ENCODE measurements at regions not wholly inside any gene's neighbourhood (a gene's known extent, or its start where the extent isn't known, plus 50 kb on each side); places are given as distances from the start of the nearest gene placed in this dataset.

DNA sequence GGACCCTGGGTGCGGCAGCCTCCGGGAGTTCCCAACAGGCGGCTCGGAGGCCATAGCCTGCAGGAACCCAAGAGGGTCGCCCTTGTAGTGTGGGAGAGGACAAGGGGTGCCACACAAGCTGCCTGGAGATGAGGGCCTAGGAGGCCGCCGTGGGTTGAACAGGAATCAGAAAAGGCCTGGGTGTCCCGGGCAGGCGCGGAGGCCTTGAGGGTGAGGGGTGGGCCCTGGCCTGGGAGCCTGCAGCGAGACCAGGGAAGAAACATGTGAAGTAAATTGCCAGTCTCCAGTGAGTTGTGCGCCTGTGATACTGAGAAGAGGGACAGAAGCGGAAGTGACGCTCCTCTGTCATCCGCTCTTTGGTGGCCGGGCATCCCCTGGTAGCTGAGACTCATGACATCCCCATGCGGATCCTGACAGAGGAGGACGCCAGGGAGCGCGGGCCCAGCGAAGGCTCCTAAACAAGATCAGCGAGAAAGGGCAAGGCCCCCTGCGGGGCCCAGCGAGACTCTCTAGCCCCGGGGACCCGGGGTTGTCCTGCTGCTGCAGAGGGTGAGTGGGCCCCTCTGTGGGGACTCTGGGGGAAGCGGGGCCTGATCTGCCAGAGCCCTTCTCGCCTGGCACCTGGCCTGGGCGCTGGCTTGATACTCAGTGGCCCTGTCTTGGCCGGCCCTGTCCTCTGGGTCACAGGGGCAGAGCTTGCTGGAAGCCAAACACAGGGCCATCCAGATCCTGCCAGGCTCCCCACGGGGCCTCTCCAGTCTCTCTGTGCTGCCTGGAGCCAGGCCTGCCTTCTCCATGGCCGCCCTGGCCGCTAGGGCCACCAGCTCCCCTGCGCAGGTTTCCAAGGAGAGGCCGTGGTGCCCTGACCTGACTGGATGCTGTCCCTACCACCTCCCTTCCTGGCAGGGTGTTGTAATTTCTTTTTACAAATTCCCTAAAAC is 788.4 kb downstream of the TLE4 start:
- H3K9me3 ChIP-seq (ENCODE audit: insufficient read depth, low read length), result no peaks in the 10 kb centered on the region
- no peaks in the 10 kb centered on the region for H3K79me2 ChIP-seq (ENCODE audit: insufficient read depth, low read length)
- no peaks in the 10 kb centered on the region for H3K9me2 ChIP-seq (replicated peaks; ENCODE audit: insufficient read depth, low read length)
- H3K4me2 ChIP-seq (ENCODE audit: low read depth, low read length, poor library complexity, severe bottlenecking), result no peak overlapping the region
- no peaks in the 10 kb centered on the region for H3F3A ChIP-seq (ENCODE audit: insufficient read depth)
- H3K27me3 ChIP-seq (ENCODE audit: low read length), result no peaks in the 10 kb centered on the region
- H3K27ac ChIP-seq (ENCODE audit: low read depth, low read length), result no peak overlapping the region
- H4K20me1 ChIP-seq (ENCODE audit: low read depth, low read length), result no peaks in the 10 kb centered on the region
- no peak overlapping the region for H3K4me3 ChIP-seq (ENCODE audit: insufficient read depth, low read length, poor library complexity, severe bottlenecking)
- no peaks in the 10 kb centered on the region for H3K36me3 ChIP-seq (ENCODE audit: low read length)
- H2AFZ ChIP-seq (ENCODE audit: low read depth, low read length, severe bottlenecking), result no peak overlapping the region
- TF ChIP-seq, protein P1, sequence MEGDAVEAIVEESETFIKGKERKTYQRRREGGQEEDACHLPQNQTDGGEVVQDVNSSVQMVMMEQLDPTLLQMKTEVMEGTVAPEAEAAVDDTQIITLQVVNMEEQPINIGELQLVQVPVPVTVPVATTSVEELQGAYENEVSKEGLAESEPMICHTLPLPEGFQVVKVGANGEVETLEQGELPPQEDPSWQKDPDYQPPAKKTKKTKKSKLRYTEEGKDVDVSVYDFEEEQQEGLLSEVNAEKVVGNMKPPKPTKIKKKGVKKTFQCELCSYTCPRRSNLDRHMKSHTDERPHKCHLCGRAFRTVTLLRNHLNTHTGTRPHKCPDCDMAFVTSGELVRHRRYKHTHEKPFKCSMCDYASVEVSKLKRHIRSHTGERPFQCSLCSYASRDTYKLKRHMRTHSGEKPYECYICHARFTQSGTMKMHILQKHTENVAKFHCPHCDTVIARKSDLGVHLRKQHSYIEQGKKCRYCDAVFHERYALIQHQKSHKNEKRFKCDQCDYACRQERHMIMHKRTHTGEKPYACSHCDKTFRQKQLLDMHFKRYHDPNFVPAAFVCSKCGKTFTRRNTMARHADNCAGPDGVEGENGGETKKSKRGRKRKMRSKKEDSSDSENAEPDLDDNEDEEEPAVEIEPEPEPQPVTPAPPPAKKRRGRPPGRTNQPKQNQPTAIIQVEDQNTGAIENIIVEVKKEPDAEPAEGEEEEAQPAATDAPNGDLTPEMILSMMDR (IDR thresholded peaks at IDR 0.05; ENCODE audit: insufficient read depth, low read length, poor library complexity, severe bottlenecking), result no peak
- no peak for TF ChIP-seq EZH2phosphoT487 (conservative IDR thresholded peaks at IDR 0.05; ENCODE audit: low read length)
- no peak overlapping the region for H3K9ac ChIP-seq (ENCODE audit: low read length)

GRCh38 chr9:80359291-80359690 is 787.5 kb downstream of the TLE4 start:
- Histone ChIP-seq H3K9me3 (ENCODE audit: insufficient read depth, low read length) (no peaks in the 10 kb centered on the region), H3K27ac (ENCODE audit: low read depth, low read length) (no peak overlapping the region), H3F3A (ENCODE audit: insufficient read depth) (no peaks in the 10 kb centered on the region), H3K36me3 (ENCODE audit: low read length) (no peaks in the 10 kb centered on the region), H3K4me2 (ENCODE audit: low read depth, low read length, poor library complexity, severe bottlenecking) (no peak overlapping the region), H4K20me1 (ENCODE audit: low read depth, low read length) (no peaks in the 10 kb centered on the region), H2AFZ (ENCODE audit: low read depth, low read length, severe bottlenecking) (no peak overlapping the region), H3K79me2 (ENCODE audit: insufficient read depth, low read length) (no peaks in the 10 kb centered on the region), H3K27me3 (ENCODE audit: low read length) (no peaks in the 10 kb centered on the region), H3K9ac (ENCODE audit: low read length) (no peak overlapping the region), H3K9me2 (replicated peaks; ENCODE audit: insufficient read depth, low read length) (no peaks in the 10 kb centered on the region), H3K4me3 (ENCODE audit: insufficient read depth, low read length, poor library complexity, severe bottlenecking) (no peak overlapping the region)
- TF ChIP-seq, protein P1 (IDR thresholded peaks at IDR 0.05; ENCODE audit: insufficient read depth, low read length, poor library complexity, severe bottlenecking), result no peak
- TF ChIP-seq EZH2phosphoT487 (conservative IDR thresholded peaks at IDR 0.05; ENCODE audit: low read length), result no peak

DNA sequence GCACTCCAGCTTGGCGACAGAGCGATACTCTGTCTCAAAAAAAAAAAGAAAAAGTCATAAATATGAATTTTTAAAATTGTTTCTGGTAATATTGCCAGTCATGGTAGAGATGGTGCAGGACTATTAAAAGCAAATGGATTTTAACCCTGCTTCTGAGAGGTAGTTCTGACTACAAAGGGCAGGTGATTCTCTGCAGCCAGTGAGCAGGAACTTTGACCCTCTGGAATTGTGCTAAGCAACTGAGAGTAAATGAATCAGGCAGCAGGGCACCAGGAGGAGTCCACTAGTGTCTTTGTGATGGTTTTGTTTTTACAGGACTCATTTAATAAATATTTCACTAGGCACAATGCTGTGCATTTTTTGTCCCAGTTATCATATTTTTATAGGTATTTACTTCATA is 781.2 kb downstream of the TLE4 start:
- Histone ChIP-seq H3K9me2 (replicated peaks; ENCODE audit: insufficient read depth, low read length) (no peaks in the 10 kb centered on the region), H3K4me3 (ENCODE audit: insufficient read depth, low read length, poor library complexity, severe bottlenecking) (no peak overlapping the region), H3F3A (ENCODE audit: insufficient read depth) (no peaks in the 10 kb centered on the region), H3K79me2 (ENCODE audit: insufficient read depth, low read length) (no peaks in the 10 kb centered on the region), H2AFZ (ENCODE audit: low read depth, low read length, severe bottlenecking) (no peak overlapping the region), H3K27me3 (ENCODE audit: low read length) (no peaks in the 10 kb centered on the region), H3K9me3 (ENCODE audit: insufficient read depth, low read length) (no peaks in the 10 kb centered on the region), H3K4me2 (ENCODE audit: low read depth, low read length, poor library complexity, severe bottlenecking) (no peak overlapping the region), H3K9ac (ENCODE audit: low read length) (no peak overlapping the region), H3K36me3 (ENCODE audit: low read length) (no peaks in the 10 kb centered on the region), H3K27ac (ENCODE audit: low read depth, low read length) (no peak overlapping the region), H4K20me1 (ENCODE audit: low read depth, low read length) (no peaks in the 10 kb centered on the region)
- TF ChIP-seq EZH2phosphoT487 (conservative IDR thresholded peaks at IDR 0.05; ENCODE audit: low read length), result no peak
- TF ChIP-seq, protein P1 (IDR thresholded peaks at IDR 0.05; ENCODE audit: insufficient read depth, low read length, poor library complexity, severe bottlenecking), result no peak
